Small intestine (tissue), 7 donors: ENCODE measurements at regions not wholly inside any gene's neighbourhood (a gene's known extent, or its start where the extent isn't known, plus 50 kb on each side); places are given as distances from the start of the nearest gene placed in this dataset.

Source experiments
- DNase-seq, 2 donors: peaks; one replicate each; pipeline versions ENCODE4 v3.0.0 to v3.0.0-alpha.2; 2013
- FAIRE-seq: peaks from 2 replicates; lab custom pipeline; 2012; peaks lifted over from hg19 to GRCh38; lab: Jason Lieb, UNC
- H3K27ac ChIP-seq, 3 donors: one replicate each; pipeline ENCODE4 v1.5.1; 2013; ENCODE audit warnings: low read length in 2 of 3, mild to moderate bottlenecking in 2 of 3, control low read depth in 1 of 3, inconsistent platforms in 1 of 3, low read depth in 1 of 3, moderate library complexity in 1 of 3
- H3K27me3 ChIP-seq, 3 donors: one replicate each; pipeline ENCODE4 v1.6.1; 2013; ENCODE audit warnings: low read length in 3 of 3, inconsistent platforms in 1 of 3; ENCODE audit not compliant: control insufficient read depth in 3 of 3, insufficient read depth in 3 of 3
- H3K36me3 ChIP-seq, 3 donors: one replicate each; pipeline ENCODE4 v1.6.1; 2013; ENCODE audit warnings: low read length in 3 of 3, inconsistent platforms in 1 of 3, low read depth in 1 of 3, mild to moderate bottlenecking in 1 of 3, moderate library complexity in 1 of 3; ENCODE audit not compliant: control insufficient read depth in 3 of 3, insufficient read depth in 2 of 3
- H3K4me1 ChIP-seq, 3 donors: one replicate each; pipeline ENCODE4 v1.6.1; 2013; ENCODE audit warnings: low read length in 2 of 3, inconsistent platforms in 1 of 3, low read depth in 1 of 3, mild to moderate bottlenecking in 1 of 3, moderate library complexity in 1 of 3; ENCODE audit not compliant: control insufficient read depth in 3 of 3, insufficient read depth in 2 of 3
- H3K4me3 ChIP-seq, 3 donors: one replicate each; pipeline ENCODE4 v1.5.1; 2013; ENCODE audit warnings: low read length in 3 of 3, control low read depth in 1 of 3, inconsistent platforms in 1 of 3, low read depth in 1 of 3, mild to moderate bottlenecking in 1 of 3, moderate library complexity in 1 of 3
- H3K9me3 ChIP-seq, 2 donors: one replicate each; pipeline ENCODE4 v1.6.1; 2013; ENCODE audit warnings: low read depth in 1 of 2, low read length in 1 of 2; ENCODE audit not compliant: control insufficient read depth in 2 of 2, insufficient read depth in 1 of 2
- WGBS, 3 donors: extraction: QIAGEN DNeasy Blood & Tissue Kit; methylation state at CpG; one replicate each; pipeline ENCODE4 v1.1.7; 2013; 5-methylcytosine and 5-hydroxymethylcytosine counted together
- donor health status: healthy with polysubstance abuse.
- donor health status: control.
- donor health status: control.
- donor health status: Bipolar disorder and iron deficiency.
- donor health status: healthy.

GRCh38 chr12:4107436-4107878 lies 166.1 kb upstream of the CCND2 start:
- Histone ChIP-seq H3K36me3 (no peaks in the 10 kb centered on the region), H3K27ac (peak overlapping the region in 1 of 3 donors; percentile 15), H3K27me3 (no peaks in the 10 kb centered on the region), H3K4me1 (no peaks in the 10 kb centered on the region), H3K9me3 (no peaks in the 10 kb centered on the region), H3K4me3 (no peak overlapping the region)
- WGBS, 3 donors: 6 to 16% (median 12%) methylated on average over 6 of the region's 6 CpGs
- peak; percentile 77 to 85 for DNase-seq
- no peak for FAIRE-seq

- Histone ChIP-seq H3K9me3 (no peaks in the 10 kb centered on the region), H3K27ac (peak overlapping the region in 2 of 3 donors; percentile 6 to 17), H3K4me1 (no peaks in the 10 kb centered on the region), H3K36me3 (no peaks in the 10 kb centered on the region), H3K27me3 (no peaks in the 10 kb centered on the region), H3K4me3 (no peak overlapping the region)
- DNase-seq (peak in 1 of 2 donors; percentile 41), FAIRE-seq (no peak)
- whole genome bisulfite sequencing, 3 donors: 67 to 72% (median 68%) methylated on average over 8 of the region's 8 CpGs
These were observed 166.9 kb upstream of the CCND2 start for GRCh38 chr12:4106621-4107020.

- Histone ChIP-seq H3K36me3 (no peaks in the 10 kb centered on the region), H3K27ac (no peak overlapping the region), H3K27me3 (no peaks in the 10 kb centered on the region), H3K4me3 (no peak overlapping the region), H3K4me1 (no peaks in the 10 kb centered on the region), H3K9me3 (no peaks in the 10 kb centered on the region)
- 89 to 93% (median 92%) methylated on average over 9 of the region's 9 CpGs for WGBS, 3 donors
- DNase-seq: no peak
- no peak for FAIRE-seq
These were observed 168.8 kb upstream of the CCND2 start for GRCh38 chr12:4104722-4105244.

GRCh38 chr12:4099276-4099675 lies 174.3 kb upstream of the CCND2 start:
- H3K9me3 ChIP-seq: no peaks in the 10 kb centered on the region
- FAIRE-seq: no peak
- H3K4me3 ChIP-seq: no peak overlapping the region
- no peaks in the 10 kb centered on the region for H3K36me3 ChIP-seq
- H3K27me3 ChIP-seq: no peaks in the 10 kb centered on the region
- DNase-seq: no peak
- 32 to 55% (median 51%) methylated on average over 3 of the region's 3 CpGs for WGBS, 3 donors
- H3K27ac ChIP-seq: no peak overlapping the region
- no peaks in the 10 kb centered on the region for H3K4me1 ChIP-seq

GRCh38 chr12:4091016-4091743 lies 182.4 kb upstream of the CCND2 start:
- no peak for FAIRE-seq

GRCh38 chr12:4089956-4090355 lies 183.6 kb upstream of the CCND2 start:
- Histone ChIP-seq H3K36me3 (no peaks in the 10 kb centered on the region), H3K27me3 (no peaks in the 10 kb centered on the region), H3K9me3 (no peaks in the 10 kb centered on the region), H3K4me3 (no peak overlapping the region), H3K27ac (peak overlapping the region in 1 of 3 donors; percentile 47), H3K4me1 (no peaks in the 10 kb centered on the region)
- FAIRE-seq: no peak
- no peak for DNase-seq
- WGBS, 3 donors: 81 to 90% (median 90%) methylated on average over 3 of the region's 3 CpGs

More at GRCh38 chr12:4091016-4091743, 182.4 kb upstream of the CCND2 start:
- Histone ChIP-seq H3K9me3 (no peaks in the 10 kb centered on the region), H3K4me3 (no peak overlapping the region), H3K27ac (peak overlapping the region in 1 of 3 donors; percentile 16), H3K4me1 (no peaks in the 10 kb centered on the region), H3K27me3 (no peaks in the 10 kb centered on the region), H3K36me3 (no peaks in the 10 kb centered on the region)
- DNase-seq: no peak
- 52 to 78% (median 72%) methylated on average over 5 of the region's 5 CpGs for WGBS, 3 donors

- DNase-seq (no peak), FAIRE-seq (no peak)
- no peaks in the 10 kb centered on the region for H3K27me3 ChIP-seq
- H3K4me1 ChIP-seq: no peaks in the 10 kb centered on the region
- H3K9me3 ChIP-seq: no peaks in the 10 kb centered on the region
- H3K27ac ChIP-seq: peak overlapping the region in 1 of 3 donors; percentile 47
- H3K36me3 ChIP-seq: no peaks in the 10 kb centered on the region
- whole genome bisulfite sequencing, 3 donors: 62 to 89% (median 89%) methylated on average over 5 of the region's 5 CpGs
- no peak overlapping the region for H3K4me3 ChIP-seq
These were observed 184.4 kb upstream of the CCND2 start for GRCh38 chr12:4089121-4089606.

- Histone ChIP-seq H3K27ac (peak overlapping the region in 1 of 3 donors; percentile 43), H3K9me3 (no peaks in the 10 kb centered on the region), H3K4me1 (no peaks in the 10 kb centered on the region), H3K27me3 (no peaks in the 10 kb centered on the region), H3K4me3 (no peak overlapping the region), H3K36me3 (no peaks in the 10 kb centered on the region)
- WGBS, 3 donors: 91 to 97% (median 95%) methylated on average over 9 of the region's 9 CpGs
- DNase-seq (no peak), FAIRE-seq (no peak)
These were observed 185.1 kb upstream of the CCND2 start for GRCh38 chr12:4088451-4088850.
